GM20431 (cell line): ENCODE measurements at regions not wholly inside any gene's neighbourhood (a gene's known extent, or its start where the extent isn't known, plus 50 kb on each side); places are given as distances from the start of the nearest gene placed in this dataset.

Source experiments
- in situ Hi-C: fragments of 300-500 bp; cut with MseI, MboI; formaldehyde crosslinking; loops from one replicate; pipeline ENCODE4 v1.15.0; 2020; ENCODE audit warnings: low sequenced_read_pairs; ENCODE audit not compliant: unreplicated experiment

GRCh38 chr2:13002536-13003331 is 286.0 kb downstream of the TRIB2 start:
- in situ Hi-C loops: loop anchor here (25.0 kb wide), 1 partner anchor 1140 kb away; no protein-coding TSS in a partner anchor

GRCh38 chr2:13003500-13003899 is 286.8 kb downstream of the TRIB2 start:
- in situ Hi-C loops: loop anchor here (25.0 kb wide), 1 partner anchor 1141 kb away; no protein-coding TSS in a partner anchor

GRCh38 chr2:13005048-13005447 is 288.3 kb downstream of the TRIB2 start:
- in situ Hi-C loops: loop anchor here (25.0 kb wide), 1 partner anchor 1143 kb away; no protein-coding TSS in a partner anchor

- in situ Hi-C loops: loop anchor here (25.0 kb wide), 1 partner anchor 1144 kb away; no protein-coding TSS in a partner anchor
Measured at GRCh38 chr2:13005761-13006335, 289.1 kb downstream of the TRIB2 start.

- in situ Hi-C loops: loop anchor here (25.0 kb wide), 1 partner anchor 1144 kb away; no protein-coding TSS in a partner anchor
Measured at GRCh38 chr2:13006426-13006825, 289.7 kb downstream of the TRIB2 start.

- in situ Hi-C loops: loop anchor here (25.0 kb wide), 1 partner anchor 1145 kb away; no protein-coding TSS in a partner anchor
Measured at GRCh38 chr2:13006829-13007717, 290.3 kb downstream of the TRIB2 start.

GRCh38 chr2:13009027-13009642 is 292.4 kb downstream of the TRIB2 start:
- in situ Hi-C loops: loop anchor here (25.0 kb wide), 1 partner anchor 1147 kb away; no protein-coding TSS in a partner anchor

- in situ Hi-C loops: loop anchor here (25.0 kb wide), 1 partner anchor 1148 kb away; no protein-coding TSS in a partner anchor
Measured at GRCh38 chr2:13010283-13010682, 293.5 kb downstream of the TRIB2 start.

GRCh38 chr2:13014783-13015182 is 298.0 kb downstream of the TRIB2 start:
- in situ Hi-C loops: loop anchor here (25.0 kb wide), 1 partner anchor 1152 kb away; no protein-coding TSS in a partner anchor

- in situ Hi-C loops: loop anchor here (25.0 kb wide), 1 partner anchor 1153 kb away; no protein-coding TSS in a partner anchor
Measured at GRCh38 chr2:13015532-13016320, 299.0 kb downstream of the TRIB2 start.

GRCh38 chr2:13018490-13018889 is 301.8 kb downstream of the TRIB2 start:
- in situ Hi-C loops: loop anchor here (25.0 kb wide), 1 partner anchor 1156 kb away; no protein-coding TSS in a partner anchor

GRCh38 chr2:13019781-13020180 is 303.0 kb downstream of the TRIB2 start:
- in situ Hi-C loops: loop anchor here (25.0 kb wide), 1 partner anchor 1157 kb away; no protein-coding TSS in a partner anchor

GRCh38 chr2:13020469-13020868 is 303.7 kb downstream of the TRIB2 start:
- in situ Hi-C loops: loop anchor here (25.0 kb wide), 1 partner anchor 1158 kb away; no protein-coding TSS in a partner anchor

GRCh38 chr2:13021470-13021957 is 304.8 kb downstream of the TRIB2 start:
- in situ Hi-C loops: loop anchor here (25.0 kb wide), 1 partner anchor 1159 kb away; no protein-coding TSS in a partner anchor

GRCh38 chr2:13030606-13031005 is 313.9 kb downstream of the TRIB2 start:
- in situ Hi-C loops: no loop called here

GRCh38 chr2:13034861-13035260 is 318.1 kb downstream of the TRIB2 start:
- in situ Hi-C loops: no loop called here

- in situ Hi-C loops: no loop called here
Measured at GRCh38 chr2:13035866-13036265, 319.1 kb downstream of the TRIB2 start.

- in situ Hi-C loops: no loop called here
Measured at GRCh38 chr2:13040043-13040442, 323.3 kb downstream of the TRIB2 start.
